ENCODE measurements at regions not wholly inside any gene's neighbourhood (a gene's known extent, or its start where the extent isn't known, plus 50 kb on each side); places are given as distances from the start of the nearest gene placed in this dataset.
"Not testable (repeated sequence)": the region's sequence is repeated elsewhere in the genome, so short reads cannot be mapped to it uniquely, and the experiment has no call there.

GRCh38 chr3:6396631-6397030 lies 464.3 kb upstream of the GRM7 start:
- H3K36me3 ChIP-seq (ENCODE audit: control insufficient read depth, insufficient read depth, low read length): no peaks in the 10 kb centered on the region
- H3K27me3 ChIP-seq (ENCODE audit: control insufficient read depth, insufficient read depth, low read length): no peaks in the 10 kb centered on the region
- no peak overlapping the region for H3K4me3 ChIP-seq (ENCODE audit: low read depth, low read length)
- no peak for DNase-seq (ENCODE audit: low read depth)
- TF ChIP-seq, protein P1, sequence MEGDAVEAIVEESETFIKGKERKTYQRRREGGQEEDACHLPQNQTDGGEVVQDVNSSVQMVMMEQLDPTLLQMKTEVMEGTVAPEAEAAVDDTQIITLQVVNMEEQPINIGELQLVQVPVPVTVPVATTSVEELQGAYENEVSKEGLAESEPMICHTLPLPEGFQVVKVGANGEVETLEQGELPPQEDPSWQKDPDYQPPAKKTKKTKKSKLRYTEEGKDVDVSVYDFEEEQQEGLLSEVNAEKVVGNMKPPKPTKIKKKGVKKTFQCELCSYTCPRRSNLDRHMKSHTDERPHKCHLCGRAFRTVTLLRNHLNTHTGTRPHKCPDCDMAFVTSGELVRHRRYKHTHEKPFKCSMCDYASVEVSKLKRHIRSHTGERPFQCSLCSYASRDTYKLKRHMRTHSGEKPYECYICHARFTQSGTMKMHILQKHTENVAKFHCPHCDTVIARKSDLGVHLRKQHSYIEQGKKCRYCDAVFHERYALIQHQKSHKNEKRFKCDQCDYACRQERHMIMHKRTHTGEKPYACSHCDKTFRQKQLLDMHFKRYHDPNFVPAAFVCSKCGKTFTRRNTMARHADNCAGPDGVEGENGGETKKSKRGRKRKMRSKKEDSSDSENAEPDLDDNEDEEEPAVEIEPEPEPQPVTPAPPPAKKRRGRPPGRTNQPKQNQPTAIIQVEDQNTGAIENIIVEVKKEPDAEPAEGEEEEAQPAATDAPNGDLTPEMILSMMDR (IDR thresholded peaks at IDR 0.05; ENCODE audit: insufficient read depth, low read length, poor library complexity, severe bottlenecking): no peak

- H3K27me3 ChIP-seq (ENCODE audit: control insufficient read depth, insufficient read depth, low read length); H3K36me3 ChIP-seq (ENCODE audit: control insufficient read depth, insufficient read depth, low read length); DNase-seq (ENCODE audit: low read depth); H3K4me3 ChIP-seq (ENCODE audit: low read depth, low read length): not testable (repeated sequence)
Measured at GRCh38 chr3:6402666-6403065, 458.2 kb upstream of the GRM7 start.

DNA sequence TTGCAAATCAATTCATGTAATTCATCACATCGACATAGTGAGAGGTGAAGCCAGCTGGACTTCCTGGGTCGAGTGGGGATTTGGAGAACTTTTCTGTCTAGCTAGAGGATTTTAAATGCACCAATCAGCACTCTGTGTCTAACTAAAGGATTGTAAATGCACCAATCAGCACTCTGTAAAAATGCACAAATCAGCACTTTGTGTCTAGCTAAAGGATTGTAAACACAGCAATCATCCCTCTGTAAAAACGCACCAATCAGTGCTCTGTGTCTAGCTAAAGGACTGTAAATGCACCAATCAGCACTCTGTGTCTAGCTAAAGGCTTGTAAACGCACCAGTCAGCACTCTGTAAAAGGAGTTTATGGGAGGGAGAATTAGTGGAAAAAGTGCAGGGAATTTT lies 454.0 kb upstream of the GRM7 start:
- not testable (repeated sequence) for H3K4me3 ChIP-seq (ENCODE audit: low read depth, low read length); H3K36me3 ChIP-seq (ENCODE audit: control insufficient read depth, insufficient read depth, low read length); DNase-seq (ENCODE audit: low read depth); H3K27me3 ChIP-seq (ENCODE audit: control insufficient read depth, insufficient read depth, low read length)

DNA sequence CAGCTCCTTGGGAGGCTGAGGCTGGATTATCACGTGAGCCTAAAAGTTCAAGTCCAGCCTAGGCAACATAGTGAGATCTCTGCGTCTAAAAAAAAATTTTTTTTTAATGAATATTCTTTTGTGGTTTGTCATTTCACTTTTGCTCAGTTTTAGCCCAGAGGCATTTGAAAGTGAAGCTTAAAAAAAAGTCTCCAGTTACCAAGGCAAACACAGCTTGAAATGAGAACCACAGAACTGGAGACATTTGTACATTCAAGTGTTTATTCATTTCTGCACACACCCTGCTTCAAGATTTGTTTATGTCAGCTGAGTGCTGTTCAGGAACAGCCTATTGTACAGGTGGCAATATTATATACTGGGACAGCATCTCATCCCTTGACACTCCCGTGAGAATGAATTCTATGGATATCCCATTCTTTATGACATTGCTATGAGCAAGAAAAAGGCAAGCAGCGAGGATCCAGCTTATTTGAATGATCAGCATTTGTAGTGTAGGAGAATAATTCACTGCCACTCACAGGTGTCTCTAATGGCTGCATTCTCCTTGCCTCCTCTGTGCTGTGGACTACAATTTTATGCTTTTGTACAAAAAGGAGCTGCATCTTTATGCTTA lies 444.8 kb upstream of the GRM7 start:
- Histone ChIP-seq H3K4me3 (ENCODE audit: low read depth, low read length) (no peak overlapping the region), H3K27me3 (ENCODE audit: control insufficient read depth, insufficient read depth, low read length) (no peaks in the 10 kb centered on the region), H3K36me3 (ENCODE audit: control insufficient read depth, insufficient read depth, low read length) (no peaks in the 10 kb centered on the region)
- DNase-seq (ENCODE audit: low read depth): no peak
- TF ChIP-seq, protein P1 (IDR thresholded peaks at IDR 0.05; ENCODE audit: insufficient read depth, low read length, poor library complexity, severe bottlenecking): no peak

- Histone ChIP-seq H3K4me3 (ENCODE audit: low read depth, low read length) (no peak overlapping the region), H3K36me3 (ENCODE audit: control insufficient read depth, insufficient read depth, low read length) (no peaks in the 10 kb centered on the region), H3K27me3 (ENCODE audit: control insufficient read depth, insufficient read depth, low read length) (no peaks in the 10 kb centered on the region)
- TF ChIP-seq, protein P1 (IDR thresholded peaks at IDR 0.05; ENCODE audit: insufficient read depth, low read length, poor library complexity, severe bottlenecking): no peak
- no peak for DNase-seq (ENCODE audit: low read depth)
Measured at GRCh38 chr3:6417174-6417573, 443.7 kb upstream of the GRM7 start.

DNA sequence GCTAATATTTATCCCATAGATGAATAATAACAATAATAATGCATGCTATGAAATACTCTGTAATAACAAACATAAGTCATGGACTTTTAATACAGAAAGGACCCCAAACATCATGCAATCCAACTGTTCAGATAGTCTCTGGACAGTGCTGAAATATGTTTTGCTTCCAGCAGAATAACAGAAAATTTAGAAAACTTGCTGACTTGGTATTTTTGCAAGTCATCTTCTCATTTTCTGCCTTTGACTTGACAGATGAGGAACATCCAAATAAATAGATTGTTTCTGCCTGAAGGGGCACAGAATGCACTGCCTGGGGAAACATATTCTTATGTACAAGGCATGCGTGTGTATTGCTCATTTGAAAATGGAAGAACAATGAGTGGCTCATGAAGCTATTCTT lies 442.4 kb upstream of the GRM7 start:
- no peak overlapping the region for H3K4me3 ChIP-seq (ENCODE audit: low read depth, low read length)
- H3K36me3 ChIP-seq (ENCODE audit: control insufficient read depth, insufficient read depth, low read length): no peaks in the 10 kb centered on the region
- DNase-seq (ENCODE audit: low read depth): no peak
- TF ChIP-seq, protein P1 (IDR thresholded peaks at IDR 0.05; ENCODE audit: insufficient read depth, low read length, poor library complexity, severe bottlenecking): no peak
- H3K27me3 ChIP-seq (ENCODE audit: control insufficient read depth, insufficient read depth, low read length): no peaks in the 10 kb centered on the region

GRCh38 chr3:6421666-6422445 lies 439.1 kb upstream of the GRM7 start:
- no peak for DNase-seq (ENCODE audit: low read depth)
- H3K4me3 ChIP-seq (ENCODE audit: low read depth, low read length): no peak overlapping the region
- H3K36me3 ChIP-seq (ENCODE audit: control insufficient read depth, insufficient read depth, low read length): no peaks in the 10 kb centered on the region
- H3K27me3 ChIP-seq (ENCODE audit: control insufficient read depth, insufficient read depth, low read length): no peaks in the 10 kb centered on the region
- TF ChIP-seq, protein P1 (IDR thresholded peaks at IDR 0.05; ENCODE audit: insufficient read depth, low read length, poor library complexity, severe bottlenecking): no peak
